NCI-H226 (cell line): ENCODE measurements at regions not wholly inside any gene's neighbourhood (a gene's known extent, or its start where the extent isn't known, plus 50 kb on each side); places are given as distances from the start of the nearest gene placed in this dataset.
A peak's percentile ranks its signal among the peaks of the same experiment; 100 is the strongest.
"Not testable (repeated sequence)": the region's sequence is repeated elsewhere in the genome, so short reads cannot be mapped to it uniquely, and the experiment has no call there.

Experiments used
- DNase-seq: peaks from one replicate; pipeline ENCODE4 v3.0.0-alpha.2; 2015

GRCh38 chr7:142523821-142524460, 225.3 kb upstream of the PRSS1 start:
- DNase-seq: no peak

GRCh38 chr7:142522735-142523134, 226.5 kb upstream of the PRSS1 start:
- DNase-seq: no peak

GRCh38 chr7:142520885-142521284, 228.4 kb upstream of the PRSS1 start:
- not testable (repeated sequence) for DNase-seq

GRCh38 chr7:142520455-142520854, 228.8 kb upstream of the PRSS1 start:
- DNase-seq: not testable (repeated sequence)

- no peak for DNase-seq
These were observed 229.9 kb upstream of the PRSS1 start for GRCh38 chr7:142519079-142520078.

- peak; percentile 29 for DNase-seq
These were observed 233.2 kb upstream of the PRSS1 start for GRCh38 chr7:142516038-142516501.

GRCh38 chr7:142514716-142515115, 234.6 kb upstream of the PRSS1 start:
- not testable (repeated sequence) for DNase-seq

- DNase-seq: no peak
These were observed 235.9 kb upstream of the PRSS1 start for GRCh38 chr7:142513178-142513955.

GRCh38 chr7:142511801-142512200, 237.5 kb upstream of the PRSS1 start:
- DNase-seq: no peak

GRCh38 chr7:142511374-142511773, 237.9 kb upstream of the PRSS1 start:
- no peak for DNase-seq

- not testable (repeated sequence) for DNase-seq
These were observed 240.0 kb upstream of the PRSS1 start for GRCh38 chr7:142509235-142509634.

GRCh38 chr7:142508251-142508650, 241.0 kb upstream of the PRSS1 start:
- DNase-seq: no peak

- no peak for DNase-seq
These were observed 241.5 kb upstream of the PRSS1 start for GRCh38 chr7:142507799-142508198.

- not testable (repeated sequence) for DNase-seq
These were observed 242.2 kb upstream of the PRSS1 start for GRCh38 chr7:142507066-142507465.

GRCh38 chr7:142506601-142507000, 242.7 kb upstream of the PRSS1 start:
- DNase-seq: no peak

GRCh38 chr7:142503949-142504348, 245.3 kb upstream of the PRSS1 start:
- DNase-seq: not testable (repeated sequence)

- DNase-seq: no peak
These were observed 245.2 kb upstream of the PRSS58 start for GRCh38 chr7:142503036-142503435.

- no peak for DNase-seq
These were observed 243.6 kb upstream of the PRSS58 start for GRCh38 chr7:142501434-142501833.

- DNase-seq: no peak
These were observed 242.5 kb upstream of the PRSS58 start for GRCh38 chr7:142500366-142500765.

- no peak for DNase-seq
These were observed 241.8 kb upstream of the PRSS58 start for GRCh38 chr7:142499635-142500034.

GRCh38 chr7:142498364-142498763, 240.5 kb upstream of the PRSS58 start:
- DNase-seq: no peak

GRCh38 chr7:142496545-142496991, 238.7 kb upstream of the PRSS58 start:
- DNase-seq: no peak

- not testable (repeated sequence) for DNase-seq
These were observed 238.0 kb upstream of the PRSS58 start for GRCh38 chr7:142495879-142496278.
